WTC11 (cell line): ENCODE measurements at regions not wholly inside any gene's neighbourhood (a gene's known extent, or its start where the extent isn't known, plus 50 kb on each side); places are given as distances from the start of the nearest gene placed in this dataset.

Experiments used
- CBFB ChIP-seq: sonication (generic); formaldehyde crosslinking; IDR thresholded peaks from 2 replicates; pipeline ENCODE4 v1.8.1; 2022; ENCODE audit warnings: mild to moderate bottlenecking, low read depth, missing genetic modification reagents
- E2F4 ChIP-seq: sonication (generic); formaldehyde crosslinking; IDR thresholded peaks from 2 replicates; pipeline ENCODE4 v1.8.1; 2022; ENCODE audit warnings: low read depth, mild to moderate bottlenecking, moderate library complexity, missing genetic modification reagents, borderline replicate concordance
- HMGA2 ChIP-seq: fragments of 250-450 bp; sonication (Bioruptor Pico); IDR thresholded peaks from 2 replicates; pipeline ENCODE4 v1.4.0; 2021; ENCODE audit warnings: mild to moderate bottlenecking, moderate library complexity
- MAX ChIP-seq: sonication (generic); formaldehyde crosslinking; IDR thresholded peaks from 2 replicates; pipeline ENCODE4 v1.8.0; 2022; ENCODE audit warnings: mild to moderate bottlenecking, missing genetic modification reagents
- MXD4 ChIP-seq: fragments of 250-450 bp; sonication (Bioruptor Pico); IDR thresholded peaks from 2 replicates; pipeline ENCODE4 v1.8.0; 2021; ENCODE audit warnings: mild to moderate bottlenecking, moderate library complexity, borderline replicate concordance
- TCF7 ChIP-seq: sonication (generic); formaldehyde crosslinking; IDR thresholded peaks from 2 replicates; pipeline ENCODE4 v1.8.0; 2022; ENCODE audit warnings: mild to moderate bottlenecking, low read depth, missing genetic modification reagents, moderate library complexity
- TEAD4 ChIP-seq: sonication (generic); formaldehyde crosslinking; IDR thresholded peaks from 2 replicates; pipeline ENCODE4 v1.8.0; 2022; ENCODE audit warnings: mild to moderate bottlenecking, missing genetic modification reagents
- ZBTB21 ChIP-seq: sonication (generic); formaldehyde crosslinking; IDR thresholded peaks from 2 replicates; pipeline ENCODE4 v1.8.1; 2023; ENCODE audit warnings: mild to moderate bottlenecking, missing genetic modification reagents, borderline replicate concordance
- ZNF317 ChIP-seq: sonication (generic); formaldehyde crosslinking; IDR thresholded peaks from 2 replicates; pipeline ENCODE4 v1.8.1; 2023; ENCODE audit warnings: low read depth, mild to moderate bottlenecking, moderate library complexity, missing genetic modification reagents, borderline replicate concordance
- TF ChIP-seq, protein P1 (sequence below): fragments of 200-600 bp; IDR thresholded peaks from 2 replicates; pipeline ENCODE4 v1.8.0; 2022; ENCODE audit warnings: antibody characterized with exemption
- TF ChIP-seq, protein P2 (sequence below): fragments of 250-450 bp; sonication (Bioruptor Pico); IDR thresholded peaks from 2 replicates; pipeline ENCODE4 v1.9.0; 2021; ENCODE audit warnings: mild to moderate bottlenecking

DNA sequence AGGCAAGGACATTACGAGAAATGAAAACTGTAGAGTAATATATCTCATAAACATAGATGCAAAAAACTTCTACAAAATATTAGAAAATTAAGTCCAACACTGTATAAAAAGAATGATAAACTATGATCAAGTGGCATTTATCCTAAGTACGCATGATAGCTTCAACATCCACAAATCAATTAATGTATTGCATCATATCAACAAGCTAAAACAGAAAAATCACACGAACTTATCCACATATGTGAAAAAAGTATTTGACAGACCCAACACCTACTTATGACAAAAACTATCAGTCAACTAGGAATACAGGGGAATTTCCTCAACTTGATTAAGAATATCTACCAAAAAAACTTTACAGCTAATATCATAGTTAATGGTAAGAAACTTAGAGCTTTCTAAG lies 129.9 kb upstream of the ALG10 start:
- no peak for TF ChIP-seq MAX (CRISPR knock-in tag)
- TF ChIP-seq CBFB, result no peak
- TF ChIP-seq HMGA2 (CRISPR knock-in tag), result no peak
- no peak for TF ChIP-seq ZBTB21 (CRISPR knock-in tag)
- TF ChIP-seq MXD4 (CRISPR knock-in tag), result no peak
- TF ChIP-seq, protein P1, sequence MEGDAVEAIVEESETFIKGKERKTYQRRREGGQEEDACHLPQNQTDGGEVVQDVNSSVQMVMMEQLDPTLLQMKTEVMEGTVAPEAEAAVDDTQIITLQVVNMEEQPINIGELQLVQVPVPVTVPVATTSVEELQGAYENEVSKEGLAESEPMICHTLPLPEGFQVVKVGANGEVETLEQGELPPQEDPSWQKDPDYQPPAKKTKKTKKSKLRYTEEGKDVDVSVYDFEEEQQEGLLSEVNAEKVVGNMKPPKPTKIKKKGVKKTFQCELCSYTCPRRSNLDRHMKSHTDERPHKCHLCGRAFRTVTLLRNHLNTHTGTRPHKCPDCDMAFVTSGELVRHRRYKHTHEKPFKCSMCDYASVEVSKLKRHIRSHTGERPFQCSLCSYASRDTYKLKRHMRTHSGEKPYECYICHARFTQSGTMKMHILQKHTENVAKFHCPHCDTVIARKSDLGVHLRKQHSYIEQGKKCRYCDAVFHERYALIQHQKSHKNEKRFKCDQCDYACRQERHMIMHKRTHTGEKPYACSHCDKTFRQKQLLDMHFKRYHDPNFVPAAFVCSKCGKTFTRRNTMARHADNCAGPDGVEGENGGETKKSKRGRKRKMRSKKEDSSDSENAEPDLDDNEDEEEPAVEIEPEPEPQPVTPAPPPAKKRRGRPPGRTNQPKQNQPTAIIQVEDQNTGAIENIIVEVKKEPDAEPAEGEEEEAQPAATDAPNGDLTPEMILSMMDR, result no peak
- no peak for TF ChIP-seq TEAD4
- TF ChIP-seq ZNF317 (CRISPR knock-in tag), result no peak
- TF ChIP-seq, protein P2, sequence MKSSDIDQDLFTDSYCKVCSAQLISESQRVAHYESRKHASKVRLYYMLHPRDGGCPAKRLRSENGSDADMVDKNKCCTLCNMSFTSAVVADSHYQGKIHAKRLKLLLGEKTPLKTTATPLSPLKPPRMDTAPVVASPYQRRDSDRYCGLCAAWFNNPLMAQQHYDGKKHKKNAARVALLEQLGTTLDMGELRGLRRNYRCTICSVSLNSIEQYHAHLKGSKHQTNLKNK (CRISPR knock-in tag), result no peak
- TF ChIP-seq TCF7 (CRISPR knock-in tag), result no peak
- no peak for TF ChIP-seq E2F4
